SK-MEL-5 (cell line): ENCODE measurements at regions not wholly inside any gene's neighbourhood (a gene's known extent, or its start where the extent isn't known, plus 50 kb on each side); places are given as distances from the start of the nearest gene placed in this dataset.
A peak's percentile ranks its signal among the peaks of the same experiment; 100 is the strongest.
"Not testable (repeated sequence)": the region's sequence is repeated elsewhere in the genome, so short reads cannot be mapped to it uniquely, and the experiment has no call there.

Experiments used
- DNase-seq: peaks from one replicate; pipeline ENCODE4 v3.0.0-alpha.2; 2016; ENCODE audit warnings: low read depth, low spot score
- in situ Hi-C: cut with HindIII; loops from 2 replicates; pipeline ENCODE4 v1.10.0; 2016; ENCODE audit warnings: low sequenced_read_pairs, high pct_unique_total_duplicates, low pct_unique_long_range_greater_than_20kb

DNA sequence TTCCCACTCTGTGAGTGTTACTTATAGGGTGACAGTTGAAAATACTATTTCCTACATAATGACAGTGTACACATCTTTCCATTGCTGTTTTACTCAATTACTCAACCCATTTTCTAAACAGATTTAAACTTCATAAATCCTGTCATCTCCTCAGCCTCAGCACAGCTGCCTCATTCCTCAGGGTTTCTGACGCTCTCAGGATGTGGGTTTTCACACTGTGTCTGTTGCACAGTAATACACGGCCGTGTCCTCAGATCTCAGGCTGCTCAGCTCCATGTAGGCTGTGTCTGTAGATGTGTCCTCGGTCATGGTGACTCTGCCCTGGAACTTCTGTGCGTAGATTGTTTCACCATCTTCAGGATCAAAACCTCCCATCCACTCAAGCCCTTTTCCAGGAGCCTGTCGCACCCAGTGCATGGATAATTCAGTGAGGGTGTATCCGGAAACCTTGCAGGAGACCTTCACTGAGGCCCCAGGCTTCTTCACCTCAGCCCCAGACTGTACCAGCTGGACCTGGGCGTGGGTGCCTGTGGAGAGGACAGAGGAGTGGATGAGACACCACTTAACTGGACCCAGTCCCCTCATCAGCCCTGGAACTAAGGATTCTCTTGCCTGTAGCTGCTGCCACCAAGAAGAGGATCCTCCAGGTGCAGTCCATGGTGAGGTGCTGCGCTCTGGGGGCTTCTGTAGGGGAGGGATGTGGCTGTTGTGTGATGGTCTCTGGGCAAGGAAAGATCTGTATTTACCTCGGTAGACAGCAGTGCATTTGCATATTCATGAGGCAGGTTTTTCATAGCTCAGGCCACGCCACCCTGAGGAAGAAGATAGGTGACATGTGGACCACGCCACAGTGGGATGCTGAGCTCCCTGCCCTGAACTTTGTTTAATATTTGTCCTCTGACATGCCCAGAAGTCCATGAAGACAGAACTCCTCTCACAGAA lies 750.2 kb downstream of the TMEM121 start:
- no peak for DNase-seq
- in situ Hi-C loops: no loop called here

- in situ Hi-C loops: no loop called here
- DNase-seq: peak; percentile 26
These were observed 751.1 kb downstream of the TMEM121 start for GRCh38 chr14:106277503-106277902.

- in situ Hi-C loops: no loop called here
- no peak for DNase-seq
These were observed 754.5 kb downstream of the TMEM121 start for GRCh38 chr14:106280876-106281275.

DNA sequence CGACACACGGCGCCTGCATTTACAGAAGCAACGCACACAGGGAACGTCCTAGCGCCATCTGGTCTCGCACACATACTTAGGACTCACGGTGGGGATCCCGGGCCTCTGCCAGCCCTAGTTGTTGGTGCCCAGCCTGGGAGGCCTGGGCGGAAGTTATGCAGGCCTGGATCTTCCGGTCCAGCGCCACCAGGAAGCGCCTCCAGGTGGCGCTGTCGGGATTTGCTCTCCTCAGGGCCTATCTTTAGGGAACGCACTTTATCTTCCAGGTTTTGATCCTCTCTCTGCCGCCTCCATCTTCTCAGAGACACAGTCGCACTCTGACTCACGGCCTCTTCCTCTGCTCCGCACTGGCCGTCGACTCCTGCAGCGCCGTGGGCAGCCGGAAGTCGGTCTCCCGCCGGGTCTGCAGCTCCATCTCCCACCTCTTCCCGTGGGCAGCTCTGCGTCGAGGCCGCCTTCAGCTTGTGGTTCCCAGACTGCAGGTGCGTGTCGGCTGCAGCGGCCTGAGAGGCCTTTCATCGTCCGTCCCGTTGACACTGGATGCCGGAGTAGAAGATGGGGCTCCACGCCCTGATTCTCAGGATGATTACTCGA lies 760.4 kb downstream of the TMEM121 start:
- no peak for DNase-seq
- in situ Hi-C loops: no loop called here

DNA sequence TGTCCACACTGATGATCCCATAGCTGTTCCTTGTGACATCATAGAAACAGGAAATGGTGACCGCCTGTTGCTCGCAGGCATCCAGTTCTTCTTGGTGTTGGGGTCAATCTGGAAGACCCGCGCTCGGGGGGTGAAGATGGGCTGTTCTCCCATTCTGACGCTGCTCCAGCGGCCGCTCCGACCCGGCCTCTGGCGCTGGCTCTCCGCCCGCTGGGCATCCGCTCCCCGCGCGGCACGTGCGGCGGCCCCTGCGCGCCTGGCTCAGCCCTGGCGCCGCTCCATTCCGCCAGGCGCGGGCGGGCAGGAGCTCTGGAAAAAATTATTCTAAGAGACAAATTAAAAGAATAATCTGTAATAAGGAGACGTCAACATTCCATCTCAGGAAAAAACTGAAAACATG lies 761.1 kb downstream of the TMEM121 start:
- in situ Hi-C loops: no loop called here
- no peak for DNase-seq

DNA sequence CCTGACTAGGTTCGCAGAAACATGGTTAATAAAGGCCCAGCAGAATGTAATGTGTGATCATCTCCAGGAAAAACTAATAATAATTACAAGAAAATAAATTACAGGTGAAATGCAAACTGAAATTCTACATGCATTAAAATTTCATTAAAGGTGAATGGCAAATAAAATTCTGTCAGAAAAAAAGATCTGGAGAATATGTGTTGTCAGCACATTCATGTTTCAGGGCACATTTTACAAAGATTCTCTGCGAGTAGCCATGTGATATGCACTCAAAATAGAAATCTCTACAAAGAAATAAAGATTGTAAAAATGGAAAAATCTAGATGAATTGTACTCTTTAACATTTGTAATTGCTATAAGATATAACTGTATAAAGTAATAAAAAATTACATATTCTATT lies 765.2 kb downstream of the TMEM121 start:
- in situ Hi-C loops: no loop called here

DNA sequence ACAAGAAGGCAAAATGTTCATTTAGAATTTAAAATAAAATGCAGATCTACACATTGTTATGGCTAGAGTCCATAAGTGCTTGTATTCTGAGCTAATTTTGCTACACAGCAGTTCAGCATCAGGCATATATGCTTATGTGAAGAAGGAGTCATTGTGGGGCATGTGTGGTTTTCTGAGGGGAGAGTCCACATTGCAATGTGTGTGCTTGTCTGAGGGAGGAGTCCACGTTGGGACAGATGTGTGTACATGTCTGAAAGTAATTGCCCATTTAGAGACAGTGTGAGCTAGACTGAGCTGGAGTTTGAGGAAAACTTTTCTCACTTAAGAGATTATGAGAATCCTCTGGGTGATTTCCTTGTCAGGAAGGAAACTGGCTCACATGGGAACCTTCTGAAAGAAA lies 767.9 kb downstream of the TMEM121 start:
- in situ Hi-C loops: no loop called here
- DNase-seq: no peak

More for the DNA sequence above, 765.2 kb downstream of the TMEM121 start:
- no peak for DNase-seq

DNA sequence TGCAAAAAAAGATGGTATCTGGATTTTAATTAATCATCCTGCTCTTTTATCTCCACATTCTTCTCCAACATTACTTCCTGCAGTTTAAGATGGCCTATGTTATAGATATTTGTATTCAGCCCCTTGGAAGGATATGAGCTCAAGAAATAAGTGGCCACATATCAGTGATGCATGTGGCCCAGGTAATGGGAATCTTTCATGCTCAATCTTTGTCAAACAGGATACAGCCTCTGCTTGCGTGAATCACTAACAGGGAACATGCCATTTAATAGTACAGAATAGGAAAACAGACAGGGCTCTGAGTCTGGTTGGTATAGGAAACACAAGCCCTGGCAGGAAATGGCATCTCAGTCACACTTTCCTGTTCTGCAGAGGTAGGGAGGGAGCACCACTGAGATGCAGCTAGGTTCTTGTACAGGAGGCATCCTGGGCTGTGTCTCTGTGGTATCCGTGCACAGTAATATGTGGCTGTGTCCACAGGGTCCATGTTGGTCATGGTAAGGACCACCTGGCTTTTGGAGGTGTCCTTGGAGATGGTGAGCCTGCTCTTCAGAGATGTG lies 774.6 kb downstream of the TMEM121 start:
- in situ Hi-C loops, DNase-seq: not testable (repeated sequence)

GRCh38 chr14:106301609-106302008 lies 775.2 kb downstream of the TMEM121 start:
- in situ Hi-C loops, DNase-seq: not testable (repeated sequence)

DNA sequence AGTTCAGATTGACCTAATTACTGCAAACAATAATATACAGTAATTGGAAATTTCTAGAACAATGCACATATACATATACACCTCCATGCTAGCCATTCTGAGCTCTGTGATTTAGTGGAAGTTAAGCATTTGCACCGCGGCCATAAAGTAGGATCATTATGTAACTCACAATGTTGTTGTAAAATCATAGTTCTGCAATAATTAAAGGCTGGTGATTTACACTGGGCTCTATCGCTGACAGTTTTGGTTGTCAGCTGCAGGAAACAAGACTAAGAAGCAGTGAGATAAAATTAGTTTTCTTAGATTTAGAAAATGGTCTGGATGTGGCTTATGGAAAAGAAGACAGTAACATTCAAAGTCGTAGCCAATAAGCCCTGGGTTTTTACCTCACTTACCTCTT lies 776.3 kb downstream of the TMEM121 start:
- in situ Hi-C loops: no loop called here
- no peak for DNase-seq

DNA sequence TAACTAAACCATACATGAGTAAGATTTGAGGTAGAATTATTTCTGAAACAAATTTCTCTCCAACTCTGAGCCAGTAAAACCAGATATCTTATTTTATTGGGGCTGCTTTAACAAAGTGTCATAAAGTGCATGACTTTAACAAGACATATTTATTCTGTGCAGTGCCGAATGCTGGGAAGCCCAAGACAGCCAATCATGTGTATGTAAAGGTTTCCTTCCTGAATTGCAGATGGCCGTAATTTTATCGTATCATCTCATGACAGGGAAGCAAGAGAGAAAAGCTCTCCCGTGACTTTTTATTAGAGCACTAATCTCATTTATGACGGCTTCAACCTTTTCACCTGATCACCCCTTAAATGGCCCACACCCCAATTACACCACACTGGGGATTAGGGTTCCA lies 777.9 kb downstream of the TMEM121 start:
- no peak for DNase-seq
- in situ Hi-C loops: no loop called here

GRCh38 chr14:106308839-106309389 lies 782.5 kb downstream of the TMEM121 start:
- in situ Hi-C loops: no loop called here
- peak; percentile 61 for DNase-seq

- DNase-seq: no peak
- in situ Hi-C loops: no loop called here
These were observed 783.0 kb downstream of the TMEM121 start for GRCh38 chr14:106309423-106309822.

- in situ Hi-C loops: no loop called here
- DNase-seq: no peak
These were observed 789.1 kb downstream of the TMEM121 start for GRCh38 chr14:106315436-106315835.

GRCh38 chr14:106317593-106317992 lies 791.2 kb downstream of the TMEM121 start:
- no peak for DNase-seq
- in situ Hi-C loops: no loop called here

GRCh38 chr14:106318700-106319099 lies 792.3 kb downstream of the TMEM121 start:
- in situ Hi-C loops: no loop called here

DNA sequence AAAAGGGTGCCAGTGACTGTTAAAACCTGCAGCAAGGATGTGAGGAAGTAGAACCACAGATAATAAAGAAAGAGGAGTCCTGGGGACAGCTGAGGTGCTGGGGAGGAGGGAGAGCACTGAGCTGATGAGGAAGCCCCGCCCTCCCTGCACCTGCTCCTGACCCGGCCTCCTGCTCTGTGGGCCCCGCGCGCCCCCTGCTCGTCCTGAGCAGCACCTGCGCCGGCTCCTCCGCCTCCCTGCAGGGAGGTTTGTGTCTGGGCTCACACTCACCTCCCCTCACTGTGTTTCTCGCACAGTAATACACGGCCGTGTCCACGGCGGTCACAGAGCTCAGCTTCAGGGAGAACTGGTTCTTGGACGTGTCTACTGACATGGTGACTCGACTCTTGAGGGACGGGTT lies 797.6 kb downstream of the TMEM121 start:
- in situ Hi-C loops, DNase-seq: not testable (repeated sequence)

More at GRCh38 chr14:106318700-106319099, 792.3 kb downstream of the TMEM121 start:
- DNase-seq: no peak

DNA sequence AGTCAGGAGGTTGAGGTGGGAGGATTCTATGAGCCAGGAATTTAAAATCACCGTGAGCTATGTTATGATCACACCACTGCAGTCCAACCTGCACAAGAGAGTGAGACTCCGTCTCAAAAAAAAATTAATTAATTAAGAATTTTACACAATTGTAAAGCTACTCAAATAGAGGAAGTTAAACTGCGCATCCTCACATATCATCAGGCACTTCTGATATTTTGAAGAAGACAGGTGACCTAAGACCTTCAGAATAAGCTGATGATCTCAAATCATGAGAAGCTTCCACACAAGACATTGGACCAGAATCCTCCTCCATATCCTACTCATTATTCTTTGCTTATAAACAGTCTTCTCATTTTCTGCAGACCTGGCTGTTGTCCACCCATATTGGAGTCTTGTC lies 800.9 kb downstream of the TMEM121 start:
- in situ Hi-C loops: no loop called here
- no peak for DNase-seq
